Thyroid gland (tissue), 4 donors: ENCODE measurements at regions not wholly inside any gene's neighbourhood (a gene's known extent, or its start where the extent isn't known, plus 50 kb on each side); places are given as distances from the start of the nearest gene placed in this dataset.

ENCODE experiments used
- POLR2A ChIP-seq, 2 donors: fragments of 450-650 bp; IDR thresholded peaks; one replicate each; pipeline ENCODE4 v1.6.1; 2017; ENCODE audit warnings: antibody characterized with exemption in 2 of 2, mild to moderate bottlenecking in 2 of 2, moderate library complexity in 1 of 2
- TF ChIP-seq, protein P1 (sequence below), 6 experiments: fragments of 200-600 bp in 3 of 6; fragments of 450-650 bp in 3 of 6; sonication (generic) in 3 of 6; IDR thresholded peaks; one replicate each; pipeline ENCODE4 v1.5.1; 2016 to 2019; ENCODE audit warnings: antibody characterized with exemption in 6 of 6, mild to moderate bottlenecking in 2 of 6, inconsistent platforms in 1 of 6, moderate library complexity in 1 of 6

GRCh38 chr6:68071740-68072139, 563.3 kb upstream of the ADGRB3 start:
- TF ChIP-seq, protein P1, sequence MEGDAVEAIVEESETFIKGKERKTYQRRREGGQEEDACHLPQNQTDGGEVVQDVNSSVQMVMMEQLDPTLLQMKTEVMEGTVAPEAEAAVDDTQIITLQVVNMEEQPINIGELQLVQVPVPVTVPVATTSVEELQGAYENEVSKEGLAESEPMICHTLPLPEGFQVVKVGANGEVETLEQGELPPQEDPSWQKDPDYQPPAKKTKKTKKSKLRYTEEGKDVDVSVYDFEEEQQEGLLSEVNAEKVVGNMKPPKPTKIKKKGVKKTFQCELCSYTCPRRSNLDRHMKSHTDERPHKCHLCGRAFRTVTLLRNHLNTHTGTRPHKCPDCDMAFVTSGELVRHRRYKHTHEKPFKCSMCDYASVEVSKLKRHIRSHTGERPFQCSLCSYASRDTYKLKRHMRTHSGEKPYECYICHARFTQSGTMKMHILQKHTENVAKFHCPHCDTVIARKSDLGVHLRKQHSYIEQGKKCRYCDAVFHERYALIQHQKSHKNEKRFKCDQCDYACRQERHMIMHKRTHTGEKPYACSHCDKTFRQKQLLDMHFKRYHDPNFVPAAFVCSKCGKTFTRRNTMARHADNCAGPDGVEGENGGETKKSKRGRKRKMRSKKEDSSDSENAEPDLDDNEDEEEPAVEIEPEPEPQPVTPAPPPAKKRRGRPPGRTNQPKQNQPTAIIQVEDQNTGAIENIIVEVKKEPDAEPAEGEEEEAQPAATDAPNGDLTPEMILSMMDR (IDR thresholded peaks at IDR 0.05): no peak
- no peak for TF ChIP-seq POLR2A (IDR thresholded peaks at IDR 0.05)
